ENCODE measurements at regions not wholly inside any gene's neighbourhood (a gene's known extent, or its start where the extent isn't known, plus 50 kb on each side); places are given as distances from the start of the nearest gene placed in this dataset.

DNA sequence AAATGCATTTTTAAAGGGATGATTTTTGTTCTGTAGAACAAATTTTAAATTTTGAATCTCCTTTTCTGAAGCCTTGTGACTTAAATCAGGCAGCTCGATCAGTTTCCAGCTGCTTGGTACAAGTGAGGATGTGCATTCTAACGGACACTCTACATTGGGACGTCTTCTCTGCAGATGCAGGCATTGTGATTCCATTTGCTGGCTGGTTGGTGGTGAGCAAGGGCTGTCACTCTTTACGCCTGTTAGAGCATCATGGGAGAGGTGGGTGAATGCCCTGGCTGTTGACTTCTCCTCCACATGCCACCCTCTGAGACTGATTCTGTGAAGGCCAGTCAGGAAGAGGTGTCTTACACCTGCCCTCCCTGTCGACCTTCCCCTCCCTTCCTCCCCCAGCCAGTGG, 240.5 kb upstream of the RNF32 start:
- no peak for TF ChIP-seq POLR2A (IDR thresholded peaks at IDR 0.05)
- TF ChIP-seq, protein P1, sequence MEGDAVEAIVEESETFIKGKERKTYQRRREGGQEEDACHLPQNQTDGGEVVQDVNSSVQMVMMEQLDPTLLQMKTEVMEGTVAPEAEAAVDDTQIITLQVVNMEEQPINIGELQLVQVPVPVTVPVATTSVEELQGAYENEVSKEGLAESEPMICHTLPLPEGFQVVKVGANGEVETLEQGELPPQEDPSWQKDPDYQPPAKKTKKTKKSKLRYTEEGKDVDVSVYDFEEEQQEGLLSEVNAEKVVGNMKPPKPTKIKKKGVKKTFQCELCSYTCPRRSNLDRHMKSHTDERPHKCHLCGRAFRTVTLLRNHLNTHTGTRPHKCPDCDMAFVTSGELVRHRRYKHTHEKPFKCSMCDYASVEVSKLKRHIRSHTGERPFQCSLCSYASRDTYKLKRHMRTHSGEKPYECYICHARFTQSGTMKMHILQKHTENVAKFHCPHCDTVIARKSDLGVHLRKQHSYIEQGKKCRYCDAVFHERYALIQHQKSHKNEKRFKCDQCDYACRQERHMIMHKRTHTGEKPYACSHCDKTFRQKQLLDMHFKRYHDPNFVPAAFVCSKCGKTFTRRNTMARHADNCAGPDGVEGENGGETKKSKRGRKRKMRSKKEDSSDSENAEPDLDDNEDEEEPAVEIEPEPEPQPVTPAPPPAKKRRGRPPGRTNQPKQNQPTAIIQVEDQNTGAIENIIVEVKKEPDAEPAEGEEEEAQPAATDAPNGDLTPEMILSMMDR (IDR thresholded peaks at IDR 0.05) = no peak
- Histone ChIP-seq H3K4me1 (no peaks in the 10 kb centered on the region), H3K27ac (no peak overlapping the region), H3K27me3 (no peaks in the 10 kb centered on the region), H3K9me3 (no peaks in the 10 kb centered on the region), H3K4me3 (no peak overlapping the region), H3K36me3 (no peaks in the 10 kb centered on the region)
- intact Hi-C loops (cut with DNase I) = no loop called here
- DNase-seq = no peak
- 51 to 81% methylated on average over 3 to 4 of the region's 5 CpGs for WGBS, 2 donors

DNA sequence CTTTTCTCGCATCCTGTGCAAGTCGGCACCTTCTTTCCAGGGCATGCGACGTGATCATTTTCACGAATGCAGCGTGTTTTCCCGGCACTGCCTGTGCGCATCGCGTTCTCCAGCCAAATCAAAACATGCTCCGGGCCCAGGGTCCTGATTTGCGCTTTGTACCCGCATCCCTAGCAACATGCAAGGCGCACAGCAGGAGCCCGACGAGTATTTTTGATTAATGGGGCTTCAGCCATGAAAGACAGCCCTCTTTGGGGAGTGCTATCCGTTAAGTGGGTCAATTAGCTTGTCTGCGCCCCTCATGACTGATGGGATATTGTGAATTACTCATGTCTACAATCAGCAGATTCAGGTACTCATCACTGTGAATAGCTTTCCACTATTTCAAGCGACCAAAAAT, 243.3 kb upstream of the RNF32 start:
- Histone ChIP-seq H3K27ac (no peak overlapping the region), H3K36me3 (no peaks in the 10 kb centered on the region), H3K4me3 (no peak overlapping the region), H3K27me3 (no peaks in the 10 kb centered on the region), H3K9me3 (no peaks in the 10 kb centered on the region), H3K4me1 (no peaks in the 10 kb centered on the region)
- TF ChIP-seq POLR2A (IDR thresholded peaks at IDR 0.05) = no peak
- TF ChIP-seq, protein P1 (IDR thresholded peaks at IDR 0.05) = no peak
- 83% methylated on average over 14 to 19 of the region's 19 CpGs for WGBS, 2 donors
- intact Hi-C loops (cut with DNase I) = no loop called here
- DNase-seq = no peak

DNA sequence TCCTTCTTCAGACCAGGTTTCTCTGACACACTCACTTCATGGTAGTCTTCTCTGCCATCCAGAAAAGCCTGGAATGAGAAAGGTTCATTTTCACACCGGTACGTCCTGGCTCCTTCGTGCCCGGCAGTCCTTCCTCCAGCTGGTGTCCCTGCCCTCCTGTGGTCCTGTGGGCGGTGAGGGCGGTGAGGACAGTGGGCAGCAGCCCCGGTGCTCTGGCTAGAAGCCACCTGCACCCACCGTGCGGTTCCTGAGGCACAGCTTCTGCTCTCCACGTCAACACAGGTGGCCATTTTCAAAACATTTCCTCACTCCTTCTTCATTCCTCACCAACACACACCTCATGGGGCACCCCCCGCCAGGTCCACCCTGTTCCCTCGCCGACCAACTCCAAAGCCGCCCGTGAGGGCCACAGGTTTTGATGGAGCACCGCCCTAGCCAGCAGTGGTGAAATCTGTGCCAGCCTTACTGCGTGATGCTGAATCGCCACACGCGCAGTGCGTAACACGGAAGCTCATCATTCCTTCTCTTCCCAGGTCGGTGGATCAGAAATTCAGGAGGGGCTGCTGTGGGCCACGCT, 251.4 kb upstream of the RNF32 start:
- WGBS, 2 donors = 84 to 85% methylated on average over 23 of the region's 24 CpGs
- Histone ChIP-seq H3K27ac (no peak overlapping the region), H3K9me3 (no peaks in the 10 kb centered on the region), H3K36me3 (no peaks in the 10 kb centered on the region), H3K27me3 (no peaks in the 10 kb centered on the region), H3K4me3 (no peak overlapping the region), H3K4me1 (no peaks in the 10 kb centered on the region)
- DNase-seq = no peak
- intact Hi-C loops (cut with DNase I) = no loop called here
- TF ChIP-seq, protein P1 (IDR thresholded peaks at IDR 0.05) = no peak
- no peak for TF ChIP-seq POLR2A (IDR thresholded peaks at IDR 0.05)

DNA sequence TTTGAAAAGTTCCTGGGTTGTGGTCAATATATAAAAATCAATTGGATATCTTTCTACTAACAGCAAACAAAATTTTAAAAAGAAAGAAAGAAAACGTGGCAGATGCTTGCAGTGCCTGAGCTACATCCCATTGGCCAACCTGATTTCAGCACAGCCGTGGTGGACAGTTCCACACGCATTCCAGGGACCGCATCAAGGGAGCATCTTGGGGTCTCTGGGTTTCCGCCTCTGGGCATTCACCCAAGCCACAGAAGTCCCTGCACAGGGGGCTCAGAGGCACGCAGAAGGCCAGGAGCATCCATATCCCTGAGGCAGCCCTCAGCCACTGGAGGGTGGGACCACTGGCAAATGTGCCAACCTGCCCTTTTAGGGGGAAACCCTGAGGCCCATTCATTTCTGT, 254.5 kb upstream of the RNF32 start:
- 6 to 15% methylated on average over 5 of the region's 6 CpGs for WGBS, 2 donors
- TF ChIP-seq, protein P1 (IDR thresholded peaks at IDR 0.05) = no peak
- no peak for TF ChIP-seq POLR2A (IDR thresholded peaks at IDR 0.05)
- Histone ChIP-seq H3K27me3 (peaks cover 0 to 8% (median 0%) of the 10 kb centered on the region in 4 donors), H3K36me3 (no peaks in the 10 kb centered on the region), H3K9me3 (no peaks in the 10 kb centered on the region), H3K4me3 (no peak overlapping the region), H3K27ac (no peak overlapping the region), H3K4me1 (no peaks in the 10 kb centered on the region)
- DNase-seq = no peak
- intact Hi-C loops (cut with DNase I) = no loop called here

DNA sequence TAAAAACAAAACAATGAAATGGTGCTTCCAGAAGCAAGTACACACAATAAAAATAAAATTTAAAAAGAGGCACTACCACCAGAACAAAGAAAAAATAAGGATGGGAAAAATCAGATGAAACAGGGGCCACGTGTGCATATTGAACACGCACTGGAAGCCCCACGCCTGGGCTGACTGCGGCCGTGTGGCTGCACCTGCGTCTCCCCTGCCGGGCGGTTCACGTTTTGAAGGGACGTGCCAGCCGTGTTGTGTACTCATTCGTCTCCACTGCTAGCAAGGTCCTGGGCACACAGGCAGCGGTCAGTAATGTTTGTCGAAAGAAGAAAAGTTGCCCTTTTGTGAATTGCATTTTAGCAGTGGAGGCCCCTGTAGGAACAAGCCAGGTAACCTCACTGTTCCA, 255.9 kb upstream of the RNF32 start:
- TF ChIP-seq, protein P1 (IDR thresholded peaks at IDR 0.05) = no peak
- TF ChIP-seq POLR2A (IDR thresholded peaks at IDR 0.05) = no peak
- H3K9me3 ChIP-seq = no peaks in the 10 kb centered on the region
- H3K4me1 ChIP-seq = no peaks in the 10 kb centered on the region
- no peaks in the 10 kb centered on the region for H3K36me3 ChIP-seq
- H3K4me3 ChIP-seq = no peak overlapping the region
- intact Hi-C loops (cut with DNase I) = no loop called here
- DNase-seq = no peak
- WGBS, 2 donors = 85 to 87% methylated on average over 11 to 14 of the region's 14 CpGs
- peaks cover 0 to 8% (median 0%) of the 10 kb centered on the region in 4 donors for H3K27me3 ChIP-seq
- no peak overlapping the region for H3K27ac ChIP-seq

Measured in esophagus squamous epithelium (tissue), 5 donors.